Activated CD4-positive, alpha-beta T cell treated with anti-CD3 and anti-CD28 coated beads for 36 hours (primary cell): ENCODE measurements at regions not wholly inside any gene's neighbourhood (a gene's known extent, or its start where the extent isn't known, plus 50 kb on each side); places are given as distances from the start of the nearest gene placed in this dataset.
"Not testable (repeated sequence)": the region's sequence is repeated elsewhere in the genome, so short reads cannot be mapped to it uniquely, and the experiment has no call there.

ENCODE experiments used
- ATAC-seq: fragments of 200-7000 bp; cut with Tn5 transposase; one replicate; pipeline ENCODE4 v1.10.0; 2021; ENCODE audit warnings: mild to moderate bottlenecking, moderate library complexity
- CTCF ChIA-PET: fragments of 350-600 bp; sonication (Branson Sonifier 250); formaldehyde crosslinking; loops from one replicate; lab custom pipeline; 2021; ENCODE audit warnings: antibody characterized with exemption; lab: Charles Lee
- POLR2A ChIA-PET: fragments of 350-600 bp; sonication (Branson Sonifier 250); formaldehyde crosslinking; loops from one replicate; lab custom pipeline; 2021; ENCODE audit warnings: antibody characterized with exemption, inconsistent platforms; lab: Charles Lee
- DNase-seq: peaks from one replicate; pipeline ENCODE4 v3.0.0-alpha.2; 2020
- H3K27ac Mint-ChIP-seq: one replicate; pipeline ENCODE4 v1.8.0; 2021; ENCODE audit warnings: mixed read lengths
- H3K27me3 Mint-ChIP-seq: one replicate; pipeline ENCODE4 v1.8.0; 2021; ENCODE audit warnings: mixed read lengths
- H3K36me3 Mint-ChIP-seq: one replicate; pipeline ENCODE4 v1.8.0; 2021; ENCODE audit warnings: low read depth, mixed read lengths
- H3K4me1 Mint-ChIP-seq: one replicate; pipeline ENCODE4 v1.8.0; 2021; ENCODE audit warnings: mixed read lengths
- H3K4me3 Mint-ChIP-seq: one replicate; pipeline ENCODE4 v1.8.0; 2021; ENCODE audit warnings: mild to moderate bottlenecking, moderate library complexity, mixed read lengths
- H3K9me3 Mint-ChIP-seq: one replicate; pipeline ENCODE4 v1.8.0; 2021; ENCODE audit warnings: low read depth, mixed read lengths
- intact Hi-C, 2 experiments: fragments of 100-400 bp; cut with DNase I in 1 of 2; cut with micrococcal nuclease in 1 of 2; formaldehyde crosslinking; loops; one replicate each; pipeline versions ENCODE4 v1.14.2 to v1.15.1; 2022 to 2024; cut with DNase I, micrococcal nuclease

DNA sequence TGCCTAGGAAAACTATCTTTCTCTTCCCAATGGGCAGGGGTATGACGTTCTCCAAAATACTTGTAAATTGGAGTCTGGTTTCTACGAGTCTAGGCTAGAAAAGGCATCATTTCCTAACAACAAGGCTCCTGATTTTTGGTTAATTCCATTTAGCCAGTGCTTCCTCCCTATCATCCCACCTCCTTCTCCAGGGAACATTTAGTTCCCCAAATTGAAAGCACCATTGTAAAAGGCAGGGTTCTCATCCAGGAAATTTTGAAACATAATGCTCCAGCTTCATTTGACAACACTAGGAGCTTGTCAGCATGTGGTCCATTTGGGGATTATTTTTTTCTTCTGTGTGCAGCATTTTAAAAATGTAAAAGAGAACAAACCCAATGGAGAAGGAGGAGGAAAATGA is 256.5 kb upstream of the GRIA1 start:
- Mint-ChIP-seq H3K9me3 (peaks cover 8% of the 10 kb centered on the region), H3K36me3 (no peaks in the 10 kb centered on the region), H3K4me3 (no peak overlapping the region), H3K27me3 (no peaks in the 10 kb centered on the region), H3K27ac (no peak overlapping the region), H3K4me1 (no peaks in the 10 kb centered on the region)
- CTCF ChIA-PET: no interaction called here
- intact Hi-C loops: no loop called here
- DNase-seq: no peak
- no peak for ATAC-seq
- POLR2A ChIA-PET: no interaction called here

DNA sequence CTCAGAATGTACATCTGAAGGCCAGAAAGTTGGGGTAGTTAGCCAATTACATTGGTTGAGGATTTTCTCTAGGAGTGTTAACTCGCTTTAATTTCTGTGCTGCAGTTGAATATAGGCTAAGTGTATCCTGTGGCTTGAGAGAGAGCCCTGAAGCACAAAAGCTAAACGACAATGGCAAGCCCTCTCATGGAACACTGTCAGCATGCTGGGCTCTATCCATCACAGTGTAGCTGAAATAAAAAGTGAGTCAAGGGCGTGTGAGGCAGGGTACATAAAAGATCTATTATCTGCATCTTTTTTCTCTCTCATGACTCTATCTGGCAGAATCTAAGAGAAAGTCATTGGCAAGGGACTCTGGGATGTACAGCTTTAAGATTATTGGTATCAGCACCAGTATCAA is 254.2 kb upstream of the GRIA1 start:
- intact Hi-C loops: no loop called here
- no peak for ATAC-seq

GRCh38 chr5:153237671-153238332 is 252.7 kb upstream of the GRIA1 start:
- H3K36me3 Mint-ChIP-seq: no peaks in the 10 kb centered on the region
- H3K27me3 Mint-ChIP-seq: no peaks in the 10 kb centered on the region
- no peak for ATAC-seq
- no peak overlapping the region for H3K27ac Mint-ChIP-seq
- POLR2A ChIA-PET: no interaction called here
- no peak for DNase-seq
- peaks cover 5% of the 10 kb centered on the region for H3K9me3 Mint-ChIP-seq
- H3K4me3 Mint-ChIP-seq: no peak overlapping the region
- H3K4me1 Mint-ChIP-seq: no peaks in the 10 kb centered on the region
- CTCF ChIA-PET: interaction anchor here (0.5 to 0.6 kb wide), 2 partner anchors 16 to 720 kb away, joined by 3 read pairs; no protein-coding TSS in a partner anchor
- intact Hi-C loops: no loop called here

More for the DNA sequence above, 254.2 kb upstream of the GRIA1 start:
- CTCF ChIA-PET: no interaction called here
- POLR2A ChIA-PET: no interaction called here
- Mint-ChIP-seq H3K36me3 (no peaks in the 10 kb centered on the region), H3K27me3 (no peaks in the 10 kb centered on the region), H3K27ac (no peak overlapping the region), H3K9me3 (peaks cover 5% of the 10 kb centered on the region), H3K4me1 (no peaks in the 10 kb centered on the region), H3K4me3 (no peak overlapping the region)
- no peak for DNase-seq

DNA sequence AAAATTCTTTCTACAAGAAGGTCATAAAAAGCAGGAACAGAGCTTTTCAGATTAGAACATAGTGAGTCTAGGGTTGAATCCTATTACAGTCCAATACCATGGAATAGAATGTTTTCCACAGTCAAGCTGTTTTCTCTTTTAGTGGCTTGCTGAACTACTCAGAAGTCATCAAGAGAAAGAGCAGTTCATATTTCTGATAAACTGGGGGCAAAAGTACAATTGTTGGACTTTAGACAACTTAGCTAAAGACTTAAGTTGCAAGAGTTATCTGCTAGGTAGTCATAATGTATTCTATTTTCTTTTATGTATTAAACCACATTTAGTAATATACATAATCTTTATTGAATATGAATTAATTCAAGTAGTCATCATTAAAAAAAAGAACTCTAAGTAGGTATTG is 233.1 kb upstream of the GRIA1 start:
- H3K4me1 Mint-ChIP-seq: no peaks in the 10 kb centered on the region
- H3K4me3 Mint-ChIP-seq: no peak overlapping the region
- ChIA-PET POLR2A (no interaction called here), CTCF (no interaction called here)
- H3K36me3 Mint-ChIP-seq: peaks cover 2% of the 10 kb centered on the region
- intact Hi-C loops: no loop called here
- DNase-seq (no peak), ATAC-seq (no peak)
- no peak overlapping the region for H3K27ac Mint-ChIP-seq
- no peaks in the 10 kb centered on the region for H3K27me3 Mint-ChIP-seq
- H3K9me3 Mint-ChIP-seq: peaks cover 8% of the 10 kb centered on the region

GRCh38 chr5:153258469-153258868 is 232.0 kb upstream of the GRIA1 start:
- H3K4me3 Mint-ChIP-seq: no peak overlapping the region

GRCh38 chr5:153267506-153267905 is 223.0 kb upstream of the GRIA1 start:
- DNase-seq (no peak), ATAC-seq (no peak)
- POLR2A ChIA-PET: no interaction called here
- H3K4me1 Mint-ChIP-seq: no peaks in the 10 kb centered on the region
- intact Hi-C loops: no loop called here
- H3K36me3 Mint-ChIP-seq: no peaks in the 10 kb centered on the region
- CTCF ChIA-PET: no interaction called here
- H3K9me3 Mint-ChIP-seq: peaks cover 3% of the 10 kb centered on the region
- H3K27me3 Mint-ChIP-seq: no peaks in the 10 kb centered on the region
- no peak overlapping the region for H3K27ac Mint-ChIP-seq
- no peak overlapping the region for H3K4me3 Mint-ChIP-seq

More at GRCh38 chr5:153258469-153258868, 232.0 kb upstream of the GRIA1 start:
- H3K27ac Mint-ChIP-seq: no peak overlapping the region
- POLR2A ChIA-PET: no interaction called here
- DNase-seq: no peak
- no peaks in the 10 kb centered on the region for H3K27me3 Mint-ChIP-seq
- intact Hi-C loops: no loop called here
- no peaks in the 10 kb centered on the region for H3K4me1 Mint-ChIP-seq
- no peak for ATAC-seq
- CTCF ChIA-PET: no interaction called here
- H3K9me3 Mint-ChIP-seq: peaks cover 4% of the 10 kb centered on the region
- H3K36me3 Mint-ChIP-seq: no peaks in the 10 kb centered on the region

DNA sequence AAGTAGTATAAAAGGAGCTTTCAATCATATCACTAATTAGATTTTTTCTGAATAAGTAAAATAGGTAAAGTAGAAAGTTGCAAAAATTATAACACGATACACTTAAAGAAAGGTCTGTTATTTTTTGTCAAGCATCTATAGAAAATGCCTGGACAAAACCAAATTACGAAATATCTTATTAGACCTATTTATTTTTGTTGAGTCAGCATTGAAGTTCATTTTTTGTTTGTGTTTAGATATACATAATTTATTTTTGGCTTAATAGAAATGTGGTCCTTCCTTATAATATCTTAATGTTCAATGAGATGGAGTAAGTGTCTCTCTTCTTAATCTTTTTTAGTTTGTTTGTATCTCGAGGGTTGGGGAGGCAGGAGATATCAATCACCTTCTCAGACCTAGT is 214.8 kb upstream of the GRIA1 start:
- Mint-ChIP-seq H3K9me3 (peaks cover 3% of the 10 kb centered on the region), H3K4me3 (no peak overlapping the region), H3K27ac (no peak overlapping the region), H3K36me3 (no peaks in the 10 kb centered on the region), H3K4me1 (no peaks in the 10 kb centered on the region), H3K27me3 (no peaks in the 10 kb centered on the region)
- intact Hi-C loops: no loop called here
- DNase-seq (no peak), ATAC-seq (no peak)
- ChIA-PET POLR2A (no interaction called here), CTCF (no interaction called here)

- ATAC-seq (no peak), DNase-seq (peak; percentile 44)
- POLR2A ChIA-PET: no interaction called here
- Mint-ChIP-seq H3K27ac (no peak overlapping the region), H3K36me3 (no peaks in the 10 kb centered on the region), H3K27me3 (no peaks in the 10 kb centered on the region), H3K4me3 (no peak overlapping the region), H3K9me3 (peaks cover 2% of the 10 kb centered on the region), H3K4me1 (no peaks in the 10 kb centered on the region)
- intact Hi-C loops: no loop called here
- CTCF ChIA-PET: no interaction called here
These were observed 214.3 kb upstream of the GRIA1 start for GRCh38 chr5:153276151-153276550.

- POLR2A ChIA-PET, CTCF ChIA-PET, ATAC-seq, H3K4me1 Mint-ChIP-seq, intact Hi-C loops, H3K36me3 Mint-ChIP-seq, DNase-seq, H3K27me3 Mint-ChIP-seq, H3K4me3 Mint-ChIP-seq, H3K27ac Mint-ChIP-seq, H3K9me3 Mint-ChIP-seq: not testable (repeated sequence)
These were observed 194.1 kb upstream of the GRIA1 start for GRCh38 chr5:153296251-153296844.

GRCh38 chr5:153299891-153300290 is 190.6 kb upstream of the GRIA1 start:
- Mint-ChIP-seq H3K36me3 (no peaks in the 10 kb centered on the region), H3K27ac (no peak overlapping the region), H3K27me3 (no peaks in the 10 kb centered on the region), H3K4me1 (no peaks in the 10 kb centered on the region), H3K4me3 (no peak overlapping the region), H3K9me3 (peaks cover 8% of the 10 kb centered on the region)
- ATAC-seq (no peak), DNase-seq (no peak)
- POLR2A ChIA-PET: no interaction called here
- intact Hi-C loops: no loop called here
- CTCF ChIA-PET: no interaction called here

- intact Hi-C loops: no loop called here
- ATAC-seq (no peak), DNase-seq (no peak)
- Mint-ChIP-seq H3K4me1 (no peaks in the 10 kb centered on the region), H3K4me3 (no peak overlapping the region), H3K27ac (no peak overlapping the region), H3K36me3 (no peaks in the 10 kb centered on the region), H3K9me3 (peaks cover 14% of the 10 kb centered on the region), H3K27me3 (no peaks in the 10 kb centered on the region)
- POLR2A ChIA-PET: no interaction called here
- CTCF ChIA-PET: no interaction called here
These were observed 182.2 kb upstream of the GRIA1 start for GRCh38 chr5:153308282-153308681.

- ChIA-PET POLR2A (no interaction called here), CTCF (no interaction called here)
- Mint-ChIP-seq H3K27ac (no peak overlapping the region), H3K4me1 (no peaks in the 10 kb centered on the region), H3K27me3 (no peaks in the 10 kb centered on the region), H3K9me3 (peaks cover 5% of the 10 kb centered on the region), H3K4me3 (no peak overlapping the region), H3K36me3 (no peaks in the 10 kb centered on the region)
- intact Hi-C loops: no loop called here
- no peak for ATAC-seq
- DNase-seq: no peak
These were observed 171.9 kb upstream of the GRIA1 start for GRCh38 chr5:153318556-153318955.
